GM12878 (cell line): ENCODE measurements at regions not wholly inside any gene's neighbourhood (a gene's known extent, or its start where the extent isn't known, plus 50 kb on each side); places are given as distances from the start of the nearest gene placed in this dataset.

Source experiments
- ATAC-seq: fragments of 200-7000 bp; cut with Tn5 transposase; 3 replicates; pipeline ENCODE4 v1.9.1; 2020; ENCODE audit warnings: mild to moderate bottlenecking, moderate library complexity
- BruUV-seq: library from RNA; stranded (reverse); fragments of 400-500 nt; replicated peaks from 2 replicates; lab custom pipeline; 2021; lab: Mats Ljungman, UMichigan
- CTCF ChIA-PET: fragments of 300-600 bp; sonication (Branson Sonifier 250); formaldehyde crosslinking; extraction: SDS; loops from one replicate; lab custom pipeline; 2021; ENCODE audit warnings: inconsistent platforms; lab: Yijun Ruan, JAX
- POLR2A ChIA-PET: fragments of 350-600 bp; formaldehyde crosslinking; extraction: SDS; loops from one replicate; lab custom pipeline; 2021; ENCODE audit warnings: inconsistent platforms; lab: Charles Lee
- RAD21 ChIA-PET: fragments of 300-600 bp; sonication (Branson Sonifier 250); formaldehyde crosslinking; loops from one replicate; lab custom pipeline; 2023; ENCODE audit warnings: antibody characterized with exemption; ENCODE audit not compliant: unreplicated experiment; lab: Charles Lee
- SMC1A ChIA-PET: fragments of 300-600 bp; sonication (Branson Sonifier 250); formaldehyde crosslinking; loops from one replicate; lab custom pipeline; 2023; ENCODE audit not compliant: unreplicated experiment, uncharacterized antibody; lab: Charles Lee
- DNase-seq: peaks from one replicate; pipeline ENCODE4 v3.0.0-alpha.2; 2011; ENCODE audit warnings: low read depth, low spot score
- FAIRE-seq: peaks from 3 replicates; lab custom pipeline; 2011; peaks lifted over from hg19 to GRCh38; lab: Jason Lieb, UNC
- H2AFZ ChIP-seq: 2 replicates; pipeline ENCODE4 v1.6.0; 2011; ENCODE audit warnings: low read depth, low read length, control low read depth; ENCODE audit not compliant: control insufficient read depth
- H3K27ac ChIP-seq: 2 replicates; pipeline ENCODE4 v1.5.1; 2011; ENCODE audit warnings: control low read depth; ENCODE audit not compliant: control insufficient read depth, insufficient read depth
- H3K27me3 ChIP-seq, 2 experiments: replicated peaks in 1 of 2; 2 replicates each; pipeline versions ENCODE4 v1.6.0 to v1.6.1; 2011; ENCODE audit warnings: low read length in 1 of 2; ENCODE audit not compliant: control insufficient read depth in 2 of 2, insufficient read depth in 2 of 2
- H3K36me3 ChIP-seq, 2 experiments: 2 replicates each; pipeline ENCODE4 v1.5.1; 2011; ENCODE audit warnings: low read length in 1 of 2; ENCODE audit not compliant: control insufficient read depth in 2 of 2, insufficient read depth in 2 of 2
- H3K4me1 ChIP-seq: 2 replicates; pipeline ENCODE4 v1.6.1; 2011; ENCODE audit warnings: mild to moderate bottlenecking, low read length, moderate library complexity, mixed read lengths; ENCODE audit not compliant: control insufficient read depth, insufficient read depth
- H3K4me2 ChIP-seq: 2 replicates; pipeline ENCODE4 v1.6.0; 2011; ENCODE audit warnings: control low read depth; ENCODE audit not compliant: control insufficient read depth, insufficient read depth
- H3K4me3 ChIP-seq: fragments of 200-600 bp; sonication (generic); 2 replicates; pipeline ENCODE4 v1.5.1; 2016
- H3K79me2 ChIP-seq: 2 replicates; pipeline ENCODE4 v1.6.0; 2011; ENCODE audit warnings: low read length; ENCODE audit not compliant: control insufficient read depth, insufficient read depth
- H3K9ac ChIP-seq: 2 replicates; pipeline ENCODE4 v1.8.0; 2011; ENCODE audit warnings: low read length, control low read depth, mixed read lengths; ENCODE audit not compliant: control insufficient read depth, insufficient read depth
- H3K9me3 ChIP-seq: replicated peaks from 3 replicates; pipeline ENCODE4 v1.5.1; 2011; ENCODE audit warnings: mild to moderate bottlenecking, low read length; ENCODE audit not compliant: control insufficient read depth, insufficient read depth
- H4K20me1 ChIP-seq: 2 replicates; pipeline ENCODE4 v1.6.0; 2011; ENCODE audit not compliant: control insufficient read depth, insufficient read depth
- ASH2L ChIP-seq: fragments of 300-600, 200-600 bp; sonication (generic); IDR thresholded peaks from 2 replicates; pipeline ENCODE4 v1.6.1; 2017; ENCODE audit warnings: low read depth, mild to moderate bottlenecking, borderline replicate concordance
- CHD1 ChIP-seq: IDR thresholded peaks from 2 replicates; pipeline ENCODE4 v1.6.1; 2012; ENCODE audit warnings: low read depth, low read length, improper control_type of control experiment
- ESRRA ChIP-seq: IDR thresholded peaks from 2 replicates; pipeline ENCODE4 v1.6.1; 2012; ENCODE audit warnings: mild to moderate bottlenecking, low read length, improper control_type of control experiment
- HCFC1 ChIP-seq: fragments of 150-350 bp; IDR thresholded peaks from 2 replicates; pipeline ENCODE4 v1.6.1; 2014; ENCODE audit warnings: low read length
- HDAC6 ChIP-seq: fragments of 200-600 bp; sonication (generic); IDR thresholded peaks from one replicate; pipeline ENCODE4 v1.8.0; 2017; ENCODE audit warnings: antibody characterized with exemption; ENCODE audit not compliant: unreplicated experiment
- HDGF ChIP-seq: fragments of 450-650 bp; IDR thresholded peaks from 2 replicates; pipeline ENCODE4 v1.6.1; 2016; ENCODE audit warnings: antibody characterized with exemption
- NFYA ChIP-seq: IDR thresholded peaks from 2 replicates; pipeline ENCODE4 v1.6.1; 2011; ENCODE audit warnings: low read depth, mild to moderate bottlenecking, low read length, improper control_type of control experiment, borderline replicate concordance
- SUZ12 ChIP-seq: fragments of 200-600 bp; sonication (generic); IDR thresholded peaks from one replicate; pipeline ENCODE4 v1.6.1; 2018; ENCODE audit warnings: antibody characterized with exemption, mild to moderate bottlenecking; ENCODE audit not compliant: unreplicated experiment
- ZNF207 ChIP-seq: fragments of 450-650 bp; IDR thresholded peaks from 2 replicates; pipeline ENCODE4 v1.6.1; 2014; ENCODE audit warnings: antibody characterized with exemption, mild to moderate bottlenecking, borderline replicate concordance
- ZZZ3 ChIP-seq: IDR thresholded peaks from 2 replicates; pipeline ENCODE4 v1.6.1; 2011; ENCODE audit warnings: low read depth; ENCODE audit not compliant: control insufficient read depth, insufficient read length
- WGBS: methylation state at CpG from one replicate; pipeline ENCODE4 v1.1.6; 2016; ENCODE audit warnings: low lambda C conversion rate; ENCODE audit not compliant: insufficient replicate concordance, insufficient coverage; ENCODE audit errors: missing lambda C conversion rate; 5-methylcytosine and 5-hydroxymethylcytosine counted together
- in situ Hi-C: fragments of 300-500 bp; cut with MboI; formaldehyde crosslinking; loops from 9 replicates; pipeline ENCODE4 v1.14.3; 2018; ENCODE audit warnings: mixed read lengths
- intact Hi-C: fragments of 100-400 bp; cut with micrococcal nuclease; formaldehyde crosslinking; loops from one replicate; pipeline ENCODE4 v1.14.2; 2022; ENCODE audit not compliant: unreplicated experiment
- TF ChIP-seq, protein P1 (sequence below): fragments of 150-350 bp; IDR thresholded peaks from 2 replicates; pipeline ENCODE4 v1.6.1; 2014; ENCODE audit warnings: mild to moderate bottlenecking, low read depth, low read length

DNA sequence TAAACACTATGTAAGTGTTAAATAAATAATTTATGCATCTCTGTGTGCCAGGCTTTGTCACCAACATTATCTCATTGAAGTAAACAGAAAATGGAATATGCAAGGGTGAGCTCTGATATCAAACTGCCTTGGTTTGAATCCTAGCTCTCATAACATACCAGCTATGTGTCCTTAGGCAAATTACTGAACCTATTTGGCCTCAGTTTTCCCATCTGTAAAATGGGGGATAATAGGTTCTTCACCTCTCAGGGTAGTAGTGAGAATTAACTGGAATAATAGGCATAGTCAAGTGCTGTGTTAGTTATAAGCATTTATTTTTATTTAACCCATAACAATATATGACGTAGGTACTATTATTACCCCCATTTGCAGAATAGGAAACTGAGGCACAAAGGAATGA lies 190.8 kb upstream of the SRRM4 start (continued):
- TF ChIP-seq, protein P1, sequence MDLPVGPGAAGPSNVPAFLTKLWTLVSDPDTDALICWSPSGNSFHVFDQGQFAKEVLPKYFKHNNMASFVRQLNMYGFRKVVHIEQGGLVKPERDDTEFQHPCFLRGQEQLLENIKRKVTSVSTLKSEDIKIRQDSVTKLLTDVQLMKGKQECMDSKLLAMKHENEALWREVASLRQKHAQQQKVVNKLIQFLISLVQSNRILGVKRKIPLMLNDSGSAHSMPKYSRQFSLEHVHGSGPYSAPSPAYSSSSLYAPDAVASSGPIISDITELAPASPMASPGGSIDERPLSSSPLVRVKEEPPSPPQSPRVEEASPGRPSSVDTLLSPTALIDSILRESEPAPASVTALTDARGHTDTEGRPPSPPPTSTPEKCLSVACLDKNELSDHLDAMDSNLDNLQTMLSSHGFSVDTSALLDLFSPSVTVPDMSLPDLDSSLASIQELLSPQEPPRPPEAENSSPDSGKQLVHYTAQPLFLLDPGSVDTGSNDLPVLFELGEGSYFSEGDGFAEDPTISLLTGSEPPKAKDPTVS, result no peak
- TF ChIP-seq ZZZ3, result no peak
- no peak for TF ChIP-seq ESRRA
- no peak for TF ChIP-seq ASH2L
- TF ChIP-seq HDAC6, result no peak
- no peak for TF ChIP-seq CHD1
- no peak for TF ChIP-seq SUZ12
- no peak for TF ChIP-seq NFYA
- TF ChIP-seq, all 136 proteins: peak for 0

DNA sequence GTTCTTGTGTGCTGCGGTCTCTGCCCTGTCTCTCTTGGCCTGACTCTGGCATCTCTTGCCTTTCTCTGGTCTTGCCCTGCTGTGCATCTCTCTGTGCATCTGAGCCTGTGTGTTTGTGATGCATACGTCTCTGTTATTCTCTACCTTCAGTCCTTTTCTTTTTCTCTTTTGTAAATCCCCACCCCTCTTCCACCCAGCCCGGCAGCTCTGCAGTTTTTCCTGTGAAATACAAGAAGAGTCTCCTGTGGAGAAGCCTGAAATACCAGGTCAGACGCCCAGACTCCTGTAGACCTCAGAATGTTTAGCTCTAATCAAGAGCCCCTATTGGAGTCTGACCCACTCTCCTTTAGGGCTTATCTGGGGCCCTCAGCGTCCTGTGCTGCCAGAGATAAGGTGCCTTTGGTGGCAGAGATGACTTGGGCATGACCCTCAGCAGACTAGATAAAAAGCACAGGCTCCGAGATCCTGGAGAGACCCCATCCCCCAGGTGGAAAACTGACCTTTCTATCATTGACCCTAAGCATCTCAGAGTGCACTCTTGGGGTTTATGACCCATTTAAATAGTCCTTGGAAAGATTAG lies 167.5 kb upstream of the SRRM4 start:
- Histone ChIP-seq H3K4me3 (no peak overlapping the region), H3K4me1 (no peaks in the 10 kb centered on the region), H3K27me3 (no peaks in the 10 kb centered on the region), H3K27ac (no peak overlapping the region), H3K9ac (no peak overlapping the region), H3K4me2 (no peak overlapping the region), H2AFZ (no peak overlapping the region), H3K36me3 (no peaks in the 10 kb centered on the region), H3K9me3 (no peaks in the 10 kb centered on the region), H4K20me1 (no peaks in the 10 kb centered on the region; the same call in 1 of the 2 replicates), H3K79me2 (no peaks in the 10 kb centered on the region)
- 2% methylated on average over 6 of the region's 6 CpGs for WGBS
- BruUV-seq, result no TSS peak
- ChIA-PET RAD21 (no interaction called here), SMC1A (no interaction called here), POLR2A (no interaction called here), CTCF (no interaction called here)
- DNase-seq, result no peak
- TF ChIP-seq HDGF, result no peak
- no peak for TF ChIP-seq ZNF207
- no peak for TF ChIP-seq HCFC1
- FAIRE-seq, result no peak
- no peak for ATAC-seq
- intact Hi-C loops, result no loop called here
- in situ Hi-C loops, result no loop called here
